ENCODE measurements at regions not wholly inside any gene's neighbourhood (a gene's known extent, or its start where the extent isn't known, plus 50 kb on each side); places are given as distances from the start of the nearest gene placed in this dataset.
"Not testable (repeated sequence)": the region's sequence is repeated elsewhere in the genome, so short reads cannot be mapped to it uniquely, and the experiment has no call there.

GRCh38 chr5:129284010-129284409 lies 176.1 kb upstream of the ADAMTS19 start:
- H3K9ac ChIP-seq (ENCODE audit: low read length): no peak overlapping the region
- TF ChIP-seq CTCF (IDR thresholded peaks at IDR 0.05; ENCODE audit: insufficient read depth, low read depth, low read length) (no peak), EZH2 (IDR thresholded peaks at IDR 0.05; ENCODE audit: insufficient read depth, low read length) (no peak)
- Mint-ChIP-seq H3K4me1 (ENCODE audit: low read depth, unreplicated experiment) (no peaks in the 10 kb centered on the region), H3K36me3 (ENCODE audit: low read depth, unreplicated experiment) (no peaks in the 10 kb centered on the region), H3K4me3 (ENCODE audit: unreplicated experiment) (no peak overlapping the region), H3K9me3 (ENCODE audit: unreplicated experiment) (peaks cover 6% of the 10 kb centered on the region), H3K27me3 (ENCODE audit: low read depth, unreplicated experiment) (no peaks in the 10 kb centered on the region), H3K27ac (ENCODE audit: unreplicated experiment) (no peak overlapping the region)
- H3K4me2 ChIP-seq (ENCODE audit: low read length): no peak overlapping the region
- no peaks in the 10 kb centered on the region for H3K27me3 ChIP-seq (ENCODE audit: insufficient read depth, low read length)
- DNase-seq (ENCODE audit: low read depth) (no peak), FAIRE-seq (no peak)
- no peaks in the 10 kb centered on the region for H3K9me3 ChIP-seq (ENCODE audit: insufficient read depth, low read depth, low read length)
- no peak overlapping the region for H3K27ac ChIP-seq (ENCODE audit: low read depth, low read length)
- no peak overlapping the region for H3K4me3 ChIP-seq (ENCODE audit: insufficient read depth, low read depth, low read length)
- no peak overlapping the region for H2AFZ ChIP-seq (ENCODE audit: low read depth, low read length)
- no peaks in the 10 kb centered on the region for H4K20me1 ChIP-seq (ENCODE audit: insufficient read depth, low read length)
- no peaks in the 10 kb centered on the region for H3K79me2 ChIP-seq (ENCODE audit: insufficient read depth, low read length)
- no peaks in the 10 kb centered on the region for H3K36me3 ChIP-seq (ENCODE audit: insufficient read depth, low read length)
- H3K4me1 ChIP-seq (ENCODE audit: insufficient read depth, low read length): no peaks in the 10 kb centered on the region

GRCh38 chr5:129294216-129294615 lies 165.9 kb upstream of the ADAMTS19 start:
- H2AFZ ChIP-seq (ENCODE audit: low read depth, low read length); H3K27me3 Mint-ChIP-seq (ENCODE audit: low read depth, unreplicated experiment); FAIRE-seq; DNase-seq (ENCODE audit: low read depth); H3K79me2 ChIP-seq (ENCODE audit: insufficient read depth, low read length); H3K9me3 Mint-ChIP-seq (ENCODE audit: unreplicated experiment); H3K9me3 ChIP-seq (ENCODE audit: insufficient read depth, low read depth, low read length); H3K27ac ChIP-seq (ENCODE audit: low read depth, low read length); H3K4me3 Mint-ChIP-seq (ENCODE audit: unreplicated experiment); H3K36me3 Mint-ChIP-seq (ENCODE audit: low read depth, unreplicated experiment); H3K27me3 ChIP-seq (ENCODE audit: insufficient read depth, low read length); H3K4me1 Mint-ChIP-seq (ENCODE audit: low read depth, unreplicated experiment); H4K20me1 ChIP-seq (ENCODE audit: insufficient read depth, low read length); H3K4me3 ChIP-seq (ENCODE audit: insufficient read depth, low read depth, low read length); H3K9ac ChIP-seq (ENCODE audit: low read length); H3K4me1 ChIP-seq (ENCODE audit: insufficient read depth, low read length); H3K4me2 ChIP-seq (ENCODE audit: low read length); H3K27ac Mint-ChIP-seq (ENCODE audit: unreplicated experiment); H3K36me3 ChIP-seq (ENCODE audit: insufficient read depth, low read length): not testable (repeated sequence)

GRCh38 chr5:129306725-129307124 lies 153.4 kb upstream of the ADAMTS19 start:
- no peaks in the 10 kb centered on the region for H3K36me3 ChIP-seq (ENCODE audit: insufficient read depth, low read length)
- H3K9ac ChIP-seq (ENCODE audit: low read length): no peak overlapping the region
- no peak overlapping the region for H3K4me2 ChIP-seq (ENCODE audit: low read length)
- H2AFZ ChIP-seq (ENCODE audit: low read depth, low read length): no peak overlapping the region
- H3K27me3 Mint-ChIP-seq (ENCODE audit: low read depth, unreplicated experiment): no peaks in the 10 kb centered on the region
- H3K79me2 ChIP-seq (ENCODE audit: insufficient read depth, low read length): no peaks in the 10 kb centered on the region
- no peaks in the 10 kb centered on the region for H3K27me3 ChIP-seq (ENCODE audit: insufficient read depth, low read length)
- H4K20me1 ChIP-seq (ENCODE audit: insufficient read depth, low read length): no peaks in the 10 kb centered on the region
- TF ChIP-seq CTCF (IDR thresholded peaks at IDR 0.05; ENCODE audit: insufficient read depth, low read depth, low read length): no peak
- TF ChIP-seq EZH2 (IDR thresholded peaks at IDR 0.05; ENCODE audit: insufficient read depth, low read length): no peak
- H3K4me1 Mint-ChIP-seq (ENCODE audit: low read depth, unreplicated experiment): no peaks in the 10 kb centered on the region
- no peaks in the 10 kb centered on the region for H3K4me1 ChIP-seq (ENCODE audit: insufficient read depth, low read length)
- H3K9me3 ChIP-seq (ENCODE audit: insufficient read depth, low read depth, low read length): no peaks in the 10 kb centered on the region
- peaks cover 4% of the 10 kb centered on the region for H3K9me3 Mint-ChIP-seq (ENCODE audit: unreplicated experiment)
- H3K36me3 Mint-ChIP-seq (ENCODE audit: low read depth, unreplicated experiment): no peaks in the 10 kb centered on the region
- FAIRE-seq (no peak), DNase-seq (ENCODE audit: low read depth) (no peak)
- H3K27ac ChIP-seq (ENCODE audit: low read depth, low read length): no peak overlapping the region
- no peak overlapping the region for H3K4me3 Mint-ChIP-seq (ENCODE audit: unreplicated experiment)
- no peak overlapping the region for H3K27ac Mint-ChIP-seq (ENCODE audit: unreplicated experiment)
- H3K4me3 ChIP-seq (ENCODE audit: insufficient read depth, low read depth, low read length): no peak overlapping the region

Measured in astrocyte (in vitro differentiated cells and primary cell).